HG03159 (cell line): ENCODE measurements at regions not wholly inside any gene's neighbourhood (a gene's known extent, or its start where the extent isn't known, plus 50 kb on each side); places are given as distances from the start of the nearest gene placed in this dataset.
A peak's percentile ranks its signal among the peaks of the same experiment; 100 is the strongest.

Source experiments
- ATAC-seq: cut with Tn5 transposase; IDR thresholded peaks from one replicate; pipeline ENCODE4 v1.9.1; 2021; ENCODE audit warnings: mild to moderate bottlenecking, moderate library complexity; ENCODE audit not compliant: unreplicated experiment

DNA sequence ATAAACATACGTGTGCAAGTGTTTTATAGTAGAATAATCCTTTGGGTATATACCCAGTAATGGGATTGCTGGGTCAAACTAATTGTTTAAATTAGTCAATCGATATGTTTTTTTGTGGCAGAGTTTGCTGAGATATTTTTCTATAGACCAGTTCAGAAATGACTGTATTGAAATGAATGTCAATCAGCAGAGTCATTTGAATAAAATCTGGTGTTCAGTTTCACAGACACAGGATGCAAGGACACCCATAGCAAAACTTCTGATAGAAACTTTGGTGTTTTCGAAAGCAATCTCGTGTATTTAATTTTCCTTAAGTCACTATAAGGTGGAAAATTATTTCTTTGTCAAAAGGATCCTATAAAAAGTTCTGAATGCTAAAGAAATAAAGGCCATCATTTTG, 434.4 kb downstream of the RAP2B start:
- no peak for ATAC-seq

DNA sequence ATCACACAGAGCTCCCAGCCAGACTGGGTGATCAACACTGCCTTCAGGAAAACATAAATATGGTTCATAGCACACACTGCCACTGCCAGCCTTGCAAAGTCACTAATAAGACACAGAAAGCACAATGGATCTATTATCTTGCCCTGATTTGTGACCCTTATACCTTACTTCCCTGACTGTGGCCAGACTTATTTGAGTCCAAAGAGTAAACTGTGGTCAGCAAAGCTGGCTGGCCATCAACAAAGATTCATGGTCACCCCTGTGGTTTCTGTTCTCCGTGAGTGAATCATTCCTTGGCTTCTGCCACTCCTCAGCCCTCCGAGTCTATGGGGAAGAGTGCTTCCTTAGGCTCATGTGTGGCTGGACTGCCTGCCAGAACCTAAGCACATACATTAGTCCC, 437.7 kb downstream of the RAP2B start:
- ATAC-seq, result no peak

DNA sequence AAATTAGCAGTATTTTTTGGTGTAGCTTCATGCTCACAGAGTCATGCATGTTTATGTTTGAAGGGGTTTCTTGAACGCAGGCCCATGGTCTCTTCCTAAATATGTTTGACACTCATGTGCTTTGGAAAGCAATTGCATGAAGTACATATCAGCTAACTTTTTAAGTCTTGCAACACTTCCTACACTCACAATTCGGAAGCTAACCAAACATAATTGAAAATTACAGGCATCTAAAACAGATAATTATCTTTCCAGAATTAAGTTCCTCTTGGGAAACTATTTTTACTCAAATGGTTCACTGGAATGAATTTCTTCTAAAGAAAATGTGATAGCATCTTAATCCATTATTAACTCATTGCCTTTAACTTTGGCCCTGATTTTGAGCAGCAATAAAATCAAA, 438.9 kb downstream of the RAP2B start:
- no peak for ATAC-seq

DNA sequence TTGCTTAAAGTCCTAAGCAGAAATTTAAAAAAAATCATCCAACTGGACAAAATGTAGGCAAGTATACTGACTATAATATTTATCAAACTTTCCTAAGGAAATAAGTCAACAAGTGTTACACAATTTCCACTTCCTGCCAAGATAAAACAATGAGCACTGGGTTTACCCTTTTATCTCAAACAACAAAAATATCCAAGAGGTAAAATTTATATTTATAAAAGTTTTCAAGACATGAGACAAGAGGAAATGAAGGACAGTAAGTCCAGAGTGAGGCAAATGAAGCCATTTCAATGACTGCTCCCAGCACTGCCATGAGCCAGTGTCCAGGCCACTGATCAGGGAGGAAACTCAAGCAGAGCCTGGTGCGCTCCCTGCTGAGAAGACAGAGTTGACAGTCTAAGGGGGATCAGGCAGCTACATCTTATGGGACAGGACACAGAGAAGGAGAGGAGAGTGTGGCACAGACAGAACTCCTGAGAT, 439.4 kb downstream of the RAP2B start:
- no peak for ATAC-seq

DNA sequence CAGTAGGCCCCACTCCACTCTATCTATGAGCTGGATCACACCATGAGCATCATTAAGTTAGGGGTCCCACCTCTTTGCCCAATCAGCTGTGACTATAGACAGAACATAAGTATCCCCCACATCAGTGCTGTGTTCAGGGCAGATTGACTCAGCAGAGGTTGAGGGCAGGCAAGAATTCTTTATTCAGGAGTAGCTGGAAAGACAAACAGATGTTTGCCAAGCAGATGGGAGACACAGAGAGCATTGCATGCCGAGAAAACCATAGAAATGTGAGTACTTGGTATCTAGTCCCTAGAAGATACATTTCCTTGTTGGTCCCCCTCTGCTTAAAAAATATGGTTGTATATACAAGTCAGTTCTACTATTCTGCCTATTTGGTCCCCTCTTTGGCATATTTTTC, 440.8 kb downstream of the RAP2B start:
- no peak for ATAC-seq

DNA sequence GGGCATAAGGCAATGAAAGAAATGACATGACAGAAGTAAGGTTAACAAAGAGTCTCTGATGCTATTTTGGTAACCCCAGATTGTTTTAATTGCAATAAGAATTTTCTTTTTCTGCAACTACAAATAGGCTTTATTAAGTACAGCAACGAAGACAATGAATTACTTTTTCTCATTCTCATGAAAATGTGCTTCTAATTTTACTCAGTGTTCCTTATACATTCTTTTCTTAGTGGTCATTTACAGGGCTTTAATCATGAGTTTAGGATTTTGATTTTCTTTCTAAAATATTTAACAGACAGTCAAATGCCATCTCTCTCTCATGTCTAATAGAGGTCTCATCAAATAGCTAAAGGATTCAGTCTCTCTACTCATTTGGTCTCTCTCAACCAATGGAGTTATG, 452.1 kb downstream of the RAP2B start:
- ATAC-seq, result no peak

DNA sequence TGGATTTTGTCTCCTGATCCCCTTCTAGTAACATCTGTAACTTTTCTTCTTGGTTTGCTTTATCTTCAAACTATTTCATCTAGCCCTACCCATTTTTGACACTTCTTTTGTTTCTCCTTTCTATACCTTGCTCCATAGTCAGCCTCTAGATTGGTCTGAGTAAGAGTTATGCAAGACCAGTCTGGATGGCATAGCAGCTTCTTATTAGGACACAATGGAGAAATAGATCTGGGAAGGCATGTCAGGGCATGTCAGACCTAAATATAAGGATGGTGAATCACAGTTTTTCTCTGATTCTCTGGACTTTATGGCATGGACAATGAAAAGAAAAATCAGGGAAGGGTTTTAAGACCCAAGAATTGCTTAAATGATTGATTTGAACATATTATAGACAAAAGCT, 452.5 kb downstream of the RAP2B start:
- ATAC-seq, result no peak

DNA sequence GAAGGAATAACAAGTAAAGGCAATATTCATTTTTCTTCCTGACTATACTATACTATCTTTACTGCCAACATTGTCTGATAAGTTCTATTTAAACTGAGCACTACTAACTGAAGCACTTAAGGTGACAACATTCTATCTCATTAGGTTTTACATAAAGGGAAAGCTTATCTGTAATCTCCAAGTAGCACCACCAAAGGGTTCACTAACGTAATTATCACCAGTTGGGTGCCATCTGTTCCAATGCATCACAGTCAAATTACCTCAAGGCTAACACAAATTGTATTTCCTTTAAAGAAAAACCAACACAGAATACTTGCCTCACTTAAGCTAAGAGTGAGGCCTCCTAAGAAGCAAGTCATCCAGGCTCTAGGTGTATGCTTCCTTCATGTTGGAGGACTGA, 453.8 kb downstream of the RAP2B start:
- no peak for ATAC-seq

DNA sequence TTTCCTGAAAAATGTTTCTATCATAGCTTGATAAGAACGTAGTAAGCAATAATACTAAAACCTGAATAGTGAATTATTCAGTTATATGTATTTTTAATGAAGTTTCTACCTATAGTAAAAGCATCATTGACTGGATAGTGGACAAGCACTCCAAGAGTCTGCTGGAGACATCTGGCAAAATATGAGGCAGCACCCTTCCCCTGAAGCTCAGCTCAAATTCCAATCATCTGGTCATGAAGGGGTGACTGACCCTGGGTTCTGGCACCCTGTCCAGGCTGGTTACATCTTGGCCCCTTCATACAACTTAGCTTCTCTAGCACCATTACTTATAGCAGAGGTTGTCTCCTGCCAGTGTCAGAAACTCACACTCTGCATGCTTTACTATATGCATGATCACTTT, 455.4 kb downstream of the RAP2B start:
- ATAC-seq, result no peak

DNA sequence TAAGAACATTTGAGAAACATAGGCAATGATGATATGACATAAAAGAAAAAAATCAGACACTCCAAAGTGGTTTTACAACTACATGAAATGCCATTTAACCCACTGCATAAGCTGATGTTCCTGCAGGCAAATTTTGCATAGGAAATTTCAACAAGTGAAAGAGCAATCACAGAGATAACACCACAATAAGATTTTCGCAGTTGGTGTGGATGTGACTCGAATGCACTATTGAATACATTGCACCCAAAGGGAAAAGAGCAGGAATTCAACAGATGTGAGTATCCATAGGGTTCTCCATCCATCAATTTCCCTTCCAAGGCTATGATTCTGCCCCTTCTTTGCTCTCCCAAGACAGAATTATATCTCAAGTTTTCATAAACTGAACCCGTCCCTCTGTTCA, 456.1 kb downstream of the RAP2B start:
- no peak for ATAC-seq

DNA sequence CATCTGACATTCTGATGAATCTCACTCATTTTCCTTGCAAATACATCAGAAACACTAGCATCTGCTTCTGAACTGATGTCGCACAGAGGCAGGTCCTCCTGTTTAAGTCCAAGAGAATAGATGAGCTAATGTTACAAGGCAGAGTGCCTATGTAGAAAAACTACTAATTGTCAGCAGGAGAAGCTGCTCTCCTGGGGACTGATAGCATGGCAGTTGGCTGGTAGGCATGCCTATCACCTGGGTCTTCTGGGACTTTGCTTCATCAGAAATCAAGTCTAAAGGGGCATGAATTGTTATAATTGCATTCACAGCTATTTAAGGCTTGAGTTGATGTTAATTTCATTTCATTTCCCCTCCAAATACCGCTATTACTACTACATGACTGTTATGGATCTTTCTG, 457.2 kb downstream of the RAP2B start:
- no peak for ATAC-seq

DNA sequence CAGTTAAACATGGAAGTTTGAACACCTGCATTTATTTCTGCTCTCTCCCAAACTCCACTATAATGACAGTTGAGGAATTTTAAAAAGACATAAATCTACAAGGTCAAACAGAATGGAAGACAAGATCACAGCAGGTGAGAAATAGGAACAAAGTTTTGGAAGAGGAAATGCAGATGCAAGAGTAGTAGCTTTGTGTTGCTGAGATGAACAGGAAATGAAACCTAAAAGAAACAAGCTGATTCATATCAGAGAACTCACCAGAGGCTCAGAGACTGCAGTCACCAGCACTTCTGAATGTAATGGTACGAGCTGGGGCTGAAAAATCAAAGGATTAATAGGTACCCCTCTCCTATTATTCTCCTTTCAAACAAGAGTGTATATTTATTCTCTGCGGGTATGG, 459.9 kb downstream of the RAP2B start:
- ATAC-seq, result peak; percentile 98

DNA sequence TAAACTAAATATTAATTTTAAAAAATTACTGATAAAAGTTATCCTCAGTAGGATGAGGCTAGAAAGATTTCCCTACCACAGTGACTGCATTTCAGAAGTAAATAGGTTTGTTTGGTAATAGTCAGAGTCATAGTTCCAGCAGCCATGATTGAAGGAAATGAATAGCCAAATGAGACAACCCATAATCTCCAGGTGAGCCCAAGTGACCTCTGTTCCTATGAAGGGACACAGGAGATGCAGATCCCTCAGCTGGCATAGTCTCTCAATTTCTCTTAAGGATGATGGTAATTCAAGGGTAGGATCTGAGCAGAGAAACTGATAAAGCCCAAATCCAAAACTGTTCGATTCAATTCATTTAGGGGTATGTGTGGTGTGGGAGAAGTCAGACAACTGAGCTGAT, 461.8 kb downstream of the RAP2B start:
- ATAC-seq, result no peak

DNA sequence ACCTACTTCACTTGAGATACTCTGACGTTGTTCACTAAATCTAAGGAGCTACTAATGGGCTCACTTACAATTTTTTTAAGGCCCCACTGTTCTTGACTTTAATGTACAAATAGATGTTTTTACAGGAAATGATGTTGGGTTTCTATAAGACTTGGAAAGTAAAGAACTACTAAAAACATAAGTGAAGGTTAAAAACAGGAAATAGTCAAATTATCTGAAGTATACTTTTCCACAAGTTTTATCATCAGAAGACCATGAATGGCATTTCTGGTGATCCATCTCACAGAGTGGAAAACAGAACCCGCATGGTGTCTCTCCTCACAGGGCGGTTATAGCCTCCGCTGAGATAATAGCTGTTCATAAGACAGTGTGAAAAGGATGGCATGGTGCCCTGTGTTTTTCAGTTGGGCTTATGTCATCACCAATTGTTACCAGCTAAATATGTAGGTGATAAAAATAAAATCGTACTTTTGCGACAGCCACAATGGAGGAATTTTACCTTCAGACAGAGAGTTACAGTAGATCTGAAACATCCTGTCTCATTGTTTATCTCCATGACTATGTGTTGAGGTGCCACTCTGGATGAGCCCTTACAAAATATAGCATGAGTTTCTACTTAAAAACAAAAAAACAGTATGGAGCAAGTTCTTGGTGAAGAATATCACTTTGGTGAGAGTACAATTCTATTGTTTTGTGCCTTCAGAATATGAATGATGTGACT, 462.4 kb downstream of the RAP2B start:
- no peak for ATAC-seq

DNA sequence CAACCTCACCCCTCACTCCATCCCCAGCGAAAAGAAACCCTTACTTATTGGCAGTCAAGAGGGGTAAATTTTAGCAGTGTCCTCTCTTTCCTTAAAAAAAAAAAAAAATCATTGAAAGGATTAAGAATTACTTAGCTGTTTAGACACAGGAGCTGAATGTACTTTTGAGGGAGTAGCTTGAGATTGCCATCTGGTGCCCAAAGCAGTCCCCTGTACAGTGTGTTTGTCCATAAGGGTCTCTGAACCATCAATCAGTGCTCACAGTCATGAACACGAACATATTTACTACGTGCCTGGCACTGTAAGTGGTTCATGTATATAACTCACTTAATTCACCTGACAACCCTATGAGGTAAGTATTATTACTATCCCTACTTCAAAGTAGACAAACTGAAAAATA, 463.5 kb downstream of the RAP2B start:
- no peak for ATAC-seq

DNA sequence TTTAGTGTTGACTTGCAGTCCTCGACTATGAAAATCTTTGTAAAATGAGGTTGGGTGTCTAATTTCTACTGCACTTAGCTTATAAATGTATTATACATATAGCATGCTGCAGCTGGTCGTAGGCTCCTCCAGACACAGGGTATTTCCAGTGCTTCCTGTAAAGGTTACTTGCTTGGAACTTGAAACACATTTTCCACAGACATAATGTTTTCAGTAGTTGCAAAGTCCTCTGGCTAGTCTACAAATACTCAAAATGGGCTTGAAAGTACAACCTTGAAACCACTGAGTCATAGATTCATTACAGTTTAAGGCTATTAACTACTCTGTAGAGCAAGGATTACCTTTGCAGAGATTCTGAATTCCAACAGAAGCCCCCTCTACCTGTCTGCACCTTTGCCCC, 464.1 kb downstream of the RAP2B start:
- ATAC-seq, result no peak

DNA sequence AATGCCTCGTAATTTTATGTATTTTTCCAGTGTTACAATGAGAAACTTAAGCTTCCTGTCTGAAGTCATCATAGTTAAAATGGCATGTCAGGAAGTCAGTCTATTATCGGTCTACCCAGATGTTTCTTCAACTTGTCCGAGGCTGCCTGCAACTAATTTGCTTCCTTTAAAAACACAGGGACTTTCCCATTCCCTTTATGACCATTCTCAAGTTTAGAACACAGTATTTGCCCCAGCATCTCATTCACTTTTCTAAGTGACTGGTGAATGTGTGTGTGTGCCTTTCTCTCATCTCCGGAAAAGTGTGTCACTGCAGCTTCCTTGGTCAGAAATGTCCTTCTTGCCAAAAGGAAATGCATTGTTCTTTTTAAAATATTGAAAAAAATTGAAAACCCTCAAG, 466.6 kb downstream of the RAP2B start:
- ATAC-seq, result no peak

DNA sequence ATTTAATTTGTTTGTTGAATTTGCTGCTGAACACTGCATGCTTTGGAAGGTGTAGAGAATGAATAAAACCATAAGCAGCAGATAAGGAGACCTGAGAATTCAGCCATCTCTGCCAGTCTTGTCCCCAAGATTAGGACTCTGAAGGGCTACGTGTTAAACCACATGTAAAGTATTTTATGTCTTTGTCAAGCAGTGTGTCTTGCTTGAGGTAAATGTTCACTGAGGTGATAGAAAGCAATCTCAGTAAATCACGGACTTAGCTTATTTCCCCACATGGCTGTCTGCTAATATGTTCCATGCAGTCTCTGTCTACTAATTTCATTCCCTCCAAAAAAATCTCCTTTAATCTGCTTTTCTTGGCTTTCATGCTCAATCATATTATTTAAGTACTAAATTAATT, 467.1 kb downstream of the RAP2B start:
- ATAC-seq, result no peak

DNA sequence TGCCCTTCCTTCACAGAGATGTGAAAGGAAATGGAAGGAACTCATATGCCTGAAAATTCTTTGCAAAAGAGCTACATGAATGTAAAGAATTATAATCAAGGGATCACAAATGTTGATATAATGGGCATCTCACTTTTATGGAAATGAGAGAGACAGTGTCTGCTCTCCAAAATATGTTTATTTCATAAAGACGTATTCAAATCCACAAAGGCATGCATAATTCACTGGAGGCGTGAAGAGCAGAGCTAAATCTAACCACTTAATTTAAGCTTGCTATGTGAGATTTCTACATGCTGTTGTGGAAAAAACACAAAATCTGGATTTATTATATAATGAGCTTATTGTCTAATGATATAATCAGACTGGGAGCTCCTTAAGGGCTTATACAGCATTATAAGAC, 469.1 kb downstream of the RAP2B start:
- no peak for ATAC-seq

DNA sequence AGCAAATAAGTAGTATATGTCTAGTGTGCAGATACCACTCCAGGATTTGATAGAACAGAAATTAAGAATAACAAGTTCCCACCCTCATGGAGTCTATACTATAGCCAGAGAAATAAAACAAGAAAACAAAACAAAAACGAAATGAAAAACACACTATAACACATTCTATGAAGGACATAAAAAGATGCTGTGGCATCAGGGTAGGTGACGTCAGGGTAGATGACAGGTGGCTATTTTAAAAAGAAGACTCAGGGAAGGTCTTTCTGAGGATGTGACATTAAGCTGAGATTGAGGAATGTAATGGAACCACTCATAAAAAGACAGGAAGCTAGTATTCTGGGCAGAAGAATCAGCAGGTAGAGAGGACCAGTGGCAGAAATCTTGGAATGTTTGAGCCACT, 469.6 kb downstream of the RAP2B start:
- ATAC-seq, result no peak

DNA sequence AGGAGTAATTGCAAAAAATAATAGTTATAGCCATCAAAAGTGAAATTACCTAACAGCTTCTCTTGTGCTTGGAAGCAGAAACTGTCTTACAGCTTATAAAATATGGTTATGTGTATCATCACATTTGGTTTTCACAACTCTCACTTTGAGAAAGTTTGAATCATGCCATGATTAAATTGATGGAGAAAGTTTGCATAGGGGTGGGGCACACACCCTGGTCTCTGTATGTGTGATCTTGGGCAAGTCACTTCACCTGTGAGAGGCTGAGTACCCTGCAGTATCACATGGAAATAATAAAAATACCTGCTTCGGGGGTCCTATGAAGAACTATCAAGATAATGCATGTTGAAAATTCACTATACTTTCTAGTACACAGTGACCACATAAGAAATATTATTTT, 471.4 kb downstream of the RAP2B start:
- ATAC-seq, result no peak

DNA sequence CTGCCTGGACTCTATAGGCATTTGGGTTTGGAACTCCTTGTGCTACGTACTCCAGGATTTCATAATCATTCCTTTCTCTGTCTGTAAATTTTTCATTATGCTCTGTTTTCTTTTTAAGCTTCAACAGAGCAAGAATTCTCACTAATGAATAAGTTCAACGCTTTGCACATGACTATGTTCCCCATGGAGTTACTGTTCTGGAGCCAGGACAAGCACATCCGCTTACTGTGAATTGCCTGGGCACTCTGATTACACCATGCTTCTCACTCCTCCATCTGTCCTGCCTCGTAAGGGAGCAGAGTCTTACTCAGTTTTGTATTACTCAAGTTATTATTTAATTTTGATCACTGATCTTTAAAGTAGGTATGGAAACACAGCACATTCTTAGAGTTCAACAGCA, 472.7 kb downstream of the RAP2B start:
- ATAC-seq, result no peak

DNA sequence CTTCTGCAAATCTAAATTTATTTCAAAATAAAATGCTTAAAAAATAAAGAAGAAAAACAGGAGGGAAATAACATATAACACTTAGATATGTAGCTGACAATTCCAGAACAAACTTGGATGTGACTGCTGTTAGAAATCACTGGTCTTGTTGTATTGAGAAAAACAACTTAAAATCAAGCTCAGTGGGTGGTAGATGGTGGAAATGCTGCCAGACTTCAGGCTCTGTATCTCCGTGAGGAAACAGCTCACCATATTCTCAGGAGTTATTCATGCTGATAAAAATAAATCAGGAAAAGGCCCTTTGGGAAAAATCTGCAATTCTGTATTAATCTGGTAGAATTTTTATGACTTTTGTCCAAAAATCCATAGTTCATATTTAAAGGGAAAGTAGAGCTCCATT, 477.6 kb downstream of the RAP2B start:
- no peak for ATAC-seq
